ENCODE measurements at regions not wholly inside any gene's neighbourhood (a gene's known extent, or its start where the extent isn't known, plus 50 kb on each side); places are given as distances from the start of the nearest gene placed in this dataset.

- no peak for TF ChIP-seq CTCF (IDR thresholded peaks at IDR 0.05; ENCODE audit: poor library complexity, severe bottlenecking)
- TF ChIP-seq MXI1 (conservative IDR thresholded peaks at IDR 0.05; ENCODE audit: poor library complexity, severe bottlenecking): no peak
- no peak for TF ChIP-seq EZH2 (IDR thresholded peaks at IDR 0.05; ENCODE audit: borderline replicate concordance, insufficient read depth, low read length, poor library complexity, severe bottlenecking)
- no peak for TF ChIP-seq EP300 (conservative IDR thresholded peaks at IDR 0.05; ENCODE audit: poor library complexity, severe bottlenecking)
- TF ChIP-seq TAF1 (IDR thresholded peaks at IDR 0.05; ENCODE audit: low read depth): no peak
Observed at GRCh38 chr3:194867270-194867983, 181.7 kb downstream of the FAM43A start.
